HCT116 (cell line): ENCODE measurements at regions not wholly inside any gene's neighbourhood (a gene's known extent, or its start where the extent isn't known, plus 50 kb on each side); places are given as distances from the start of the nearest gene placed in this dataset.

Source experiments
- ATAC-seq: fragments of 200-7000 bp; cut with Tn5 transposase; 2 replicates; pipeline ENCODE4 v1.9.1; 2020; ENCODE audit warnings: mild to moderate bottlenecking, moderate library complexity
- BruUV-seq: library from RNA; stranded (reverse); fragments of 400-500 nt; replicated peaks from 2 replicates; lab custom pipeline; 2021; lab: Mats Ljungman, UMichigan
- CTCF ChIA-PET: fragments of 300-600 bp; sonication (Branson Sonifier 250); formaldehyde crosslinking; loops from one replicate; lab custom pipeline; 2021; ENCODE audit warnings: antibody characterized with exemption; lab: Charles Lee
- POLR2A ChIA-PET: fragments of 300-600, 350-600 bp; sonication (Branson Sonifier 250); formaldehyde crosslinking; loops from one replicate; lab custom pipeline; 2021; ENCODE audit warnings: antibody characterized with exemption; lab: Charles Lee
- RAD21 ChIA-PET, 2 experiments: fragments of 300-600 bp; sonication (Branson Sonifier 250); formaldehyde crosslinking; loops; one replicate each; lab custom pipeline; 2023; ENCODE audit warnings: low total read pairs in 2 of 2; ENCODE audit not compliant: uncharacterized antibody in 2 of 2, unreplicated experiment in 2 of 2, low non-redundant PET in 1 of 2; lab: Charles Lee
- DNase-seq: peaks from one replicate; pipeline ENCODE4 v3.0.0-alpha.2; 2010; ENCODE audit warnings: low read depth, low spot score
- H2AFZ ChIP-seq: fragments of 200-600 bp; shearing (Covaris generic), sonication (generic); 2 replicates; pipeline ENCODE4 v1.6.1; 2017; ENCODE audit warnings: low read depth, mixed run types, mixed read lengths, antibody characterized with exemption, low read length; ENCODE audit not compliant: poor library complexity, severe bottlenecking
- H3K27ac ChIP-seq: 2 replicates; pipeline ENCODE4 v1.5.1; 2012; ENCODE audit warnings: low read depth, low read length
- H3K27me3 ChIP-seq: fragments of 200-600 bp; sonication (generic); 2 replicates; pipeline ENCODE4 v1.6.1; 2016; ENCODE audit warnings: mixed run types, low read length, mixed read lengths; ENCODE audit not compliant: insufficient read depth
- H3K36me3 ChIP-seq, 2 experiments: fragments of 200-500 bp in 1 of 2; fragments of 200-600 bp in 1 of 2; sonication (Bioruptor generic) in 1 of 2; sonication (generic) in 1 of 2; 2 replicates each; pipeline versions ENCODE4 v1.5.1 to v1.6.1; 2014 to 2016; ENCODE audit warnings: low read length in 2 of 2, inconsistent platforms in 1 of 2, mixed read lengths in 1 of 2, mixed run types in 1 of 2; ENCODE audit not compliant: insufficient read depth in 2 of 2, control insufficient read depth in 1 of 2
- H3K4me1 ChIP-seq, 2 experiments: fragments of 200-600 bp in 1 of 2; sonication (generic) in 1 of 2; 2 replicates each; pipeline versions ENCODE4 v1.5.1 to v1.6.1; 2012 to 2017; ENCODE audit warnings: low read length in 2 of 2, inconsistent platforms in 1 of 2, mild to moderate bottlenecking in 1 of 2, mixed read lengths in 1 of 2, mixed run types in 1 of 2, moderate library complexity in 1 of 2; ENCODE audit not compliant: insufficient read depth in 2 of 2, control insufficient read depth in 1 of 2
- H3K4me2 ChIP-seq: fragments of 200-600 bp; sonication (generic); 2 replicates; pipeline ENCODE4 v1.6.1; 2017; ENCODE audit warnings: mixed run types, low read length, mixed read lengths
- H3K4me3 ChIP-seq, 2 experiments: fragments of 200-600 bp in 1 of 2; sonication (generic) in 1 of 2; replicated peaks in 1 of 2; 2 replicates each; pipeline ENCODE4 v1.5.1; 2011 to 2016; ENCODE audit warnings: low read length in 2 of 2, control low read depth in 1 of 2, low read depth in 1 of 2, mild to moderate bottlenecking in 1 of 2, mixed read lengths in 1 of 2, mixed run types in 1 of 2
- H3K79me2 ChIP-seq: fragments of 200-600 bp; sonication (generic); 2 replicates; pipeline ENCODE4 v1.6.1; 2017; ENCODE audit warnings: mild to moderate bottlenecking, mixed run types, low read length, moderate library complexity, mixed read lengths; ENCODE audit not compliant: insufficient read depth
- H3K9ac ChIP-seq: fragments of 200-600 bp; sonication (generic); 2 replicates; pipeline ENCODE4 v1.6.1; 2016; ENCODE audit warnings: low read length, mixed read lengths
- H3K9me2 ChIP-seq: fragments of 200-600 bp; sonication (generic), shearing (Covaris generic); 2 replicates; pipeline ENCODE4 v1.6.1; 2017; ENCODE audit warnings: mixed run types, mild to moderate bottlenecking, moderate library complexity; ENCODE audit not compliant: insufficient read depth
- H3K9me3 ChIP-seq, 2 experiments: fragments of 200-500 bp in 1 of 2; fragments of 200-600 bp in 1 of 2; sonication (Bioruptor generic) in 1 of 2; sonication (generic) in 1 of 2; 2 replicates each; pipeline ENCODE4 v1.6.1; 2014 to 2017; ENCODE audit warnings: low read length in 2 of 2, mixed read lengths in 2 of 2, inconsistent platforms in 1 of 2, low read depth in 1 of 2, mild to moderate bottlenecking in 1 of 2, mixed run types in 1 of 2, moderate library complexity in 1 of 2; ENCODE audit not compliant: control insufficient read depth in 1 of 2, insufficient read depth in 1 of 2
- H4K20me1 ChIP-seq: fragments of 200-600 bp; sonication (generic), shearing (Covaris generic); 2 replicates; pipeline ENCODE4 v1.6.1; 2017; ENCODE audit warnings: mixed run types, mild to moderate bottlenecking, moderate library complexity; ENCODE audit not compliant: insufficient read depth
- CBX3 ChIP-seq: IDR thresholded peaks from 2 replicates; pipeline ENCODE4 v1.6.1; 2012; ENCODE audit warnings: low read depth
- EGR1 ChIP-seq: IDR thresholded peaks from 2 replicates; pipeline ENCODE4 v1.6.1; 2012; ENCODE audit warnings: low read depth
- EZH2 ChIP-seq: fragments of 200-600 bp; sonication (generic); IDR thresholded peaks from 2 replicates; pipeline ENCODE4 v1.6.1; 2017; ENCODE audit warnings: antibody characterized with exemption, mixed run types
- EZH2phosphoT487 ChIP-seq: fragments of 200-600 bp; IDR thresholded peaks from 2 replicates; pipeline ENCODE4 v1.6.1; 2018; ENCODE audit warnings: antibody characterized with exemption, borderline replicate concordance
- JUND ChIP-seq: IDR thresholded peaks from 2 replicates; pipeline ENCODE4 v1.6.1; 2012
- POLR2A ChIP-seq: IDR thresholded peaks from 2 replicates; pipeline ENCODE4 v1.7.0; 2011; ENCODE audit warnings: borderline replicate concordance; ENCODE audit not compliant: insufficient read depth, insufficient read length; ENCODE audit errors: extremely low read depth
- POLR2AphosphoS5 ChIP-seq: IDR thresholded peaks from 2 replicates; pipeline ENCODE4 v1.6.1; 2011; ENCODE audit warnings: mild to moderate bottlenecking, low read depth, low read length, moderate library complexity
- RAD21 ChIP-seq: IDR thresholded peaks from 2 replicates; pipeline ENCODE4 v1.6.1; 2012; ENCODE audit warnings: low read depth, mild to moderate bottlenecking
- SIN3A ChIP-seq: IDR thresholded peaks from 2 replicates; pipeline ENCODE4 v1.6.1; 2012; ENCODE audit warnings: low read depth
- SRF ChIP-seq: IDR thresholded peaks from 2 replicates; pipeline ENCODE4 v1.6.1; 2012; ENCODE audit warnings: low read depth
- TCF7L2 ChIP-seq: IDR thresholded peaks from 2 replicates; pipeline ENCODE4 v1.7.0; 2011; ENCODE audit warnings: borderline replicate concordance, inconsistent platforms; ENCODE audit not compliant: insufficient read depth, insufficient read length; ENCODE audit errors: extremely low read depth
- YY1 ChIP-seq: IDR thresholded peaks from 2 replicates; pipeline ENCODE4 v1.6.1; 2011; ENCODE audit warnings: low read length, low read depth, moderate library complexity, mild to moderate bottlenecking; ENCODE audit not compliant: insufficient replicate concordance; ENCODE audit errors: extremely low read depth
- ZFX ChIP-seq: fragments of 450-650 bp; IDR thresholded peaks from 2 replicates; pipeline ENCODE4 v1.6.1; 2017
- ZNF274 ChIP-seq: fragments of 200-500 bp; sonication (Bioruptor generic); IDR thresholded peaks from 2 replicates; pipeline ENCODE4 v1.6.1; 2014; ENCODE audit warnings: mild to moderate bottlenecking, low read depth, low read length, inconsistent platforms
- intact Hi-C: fragments of 100-400 bp; cut with micrococcal nuclease; formaldehyde crosslinking; loops from 2 replicates; pipeline ENCODE4 v1.10.0; 2022
- TF ChIP-seq, protein P1 (sequence below): IDR thresholded peaks from 2 replicates; pipeline ENCODE4 v1.6.1; 2011; ENCODE audit warnings: mild to moderate bottlenecking, low read length, moderate library complexity; ENCODE audit not compliant: insufficient replicate concordance; ENCODE audit errors: extremely low read depth
- TF ChIP-seq, protein P2 (sequence below): IDR thresholded peaks from 2 replicates; pipeline ENCODE4 v1.6.1; 2012
- TF ChIP-seq, protein P3 (sequence below): IDR thresholded peaks from 2 replicates; pipeline ENCODE4 v1.6.1; 2012; ENCODE audit warnings: low read depth
- TF ChIP-seq, protein P4 (sequence below), 3 experiments: fragments of 200-600 bp in 1 of 3; sonication (generic) in 1 of 3; IDR thresholded peaks in 2 of 3; conservative IDR thresholded peaks in 1 of 3; 2 replicates each; pipeline ENCODE4 v1.5.1; 2012 to 2017; ENCODE audit warnings: low read depth in 2 of 3, low read length in 2 of 3, antibody characterized with exemption in 1 of 3, borderline replicate concordance in 1 of 3, control low read depth in 1 of 3, mild to moderate bottlenecking in 1 of 3, mixed read lengths in 1 of 3, mixed run types in 1 of 3, moderate library complexity in 1 of 3; ENCODE audit not compliant: insufficient read depth in 1 of 3

DNA sequence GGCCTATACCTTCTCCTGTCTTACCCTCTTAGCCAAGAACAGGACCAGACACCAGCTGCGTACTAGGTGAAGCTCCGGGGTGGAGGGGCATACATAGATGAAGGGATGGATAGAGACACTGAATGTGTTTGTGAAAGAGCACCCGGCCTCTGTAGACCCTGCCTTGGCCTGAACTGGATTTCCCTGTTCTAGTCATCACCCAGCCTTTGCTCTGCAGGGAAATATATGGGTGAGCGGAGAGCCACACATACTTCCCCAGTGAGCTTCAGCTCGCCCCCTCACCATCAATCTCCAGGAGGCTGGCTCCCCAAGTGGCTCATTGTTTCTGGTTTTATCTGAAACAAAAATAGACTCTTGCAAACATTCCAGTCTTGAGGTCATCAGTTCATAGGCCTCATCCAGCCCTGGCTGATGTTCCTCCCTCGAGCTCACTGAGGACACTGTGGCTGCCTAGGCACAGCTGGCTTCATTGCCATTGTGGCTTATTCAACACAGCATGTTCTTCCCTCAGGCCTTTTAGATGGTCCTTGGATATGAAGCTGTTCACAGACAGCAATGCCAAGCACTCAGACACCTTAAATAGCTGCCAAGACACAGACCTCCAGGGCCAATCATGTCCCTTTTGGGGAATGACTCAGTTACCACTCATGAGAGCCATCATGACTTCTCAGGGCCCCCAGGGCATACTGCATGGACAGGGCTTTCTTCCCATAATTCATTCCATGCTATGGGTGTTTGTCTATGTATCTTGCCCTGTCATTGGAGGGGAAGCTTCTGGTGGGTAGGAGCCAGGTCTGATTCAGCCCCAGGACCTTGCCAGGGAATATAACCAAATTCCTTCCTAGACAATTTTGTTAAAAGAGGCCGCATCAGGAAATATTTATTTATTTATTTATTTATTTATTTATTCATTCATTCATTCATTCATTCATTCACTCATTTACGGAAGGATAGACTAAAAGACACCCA is 82.4 kb downstream of the TTC32 start:
- ChIA-PET CTCF (no interaction called here), RAD21 (no interaction called here), POLR2A (no interaction called here)
- intact Hi-C loops, result no loop called here
- ATAC-seq, result peak; percentile 86
- DNase-seq, result peak; percentile 56
- Histone ChIP-seq H3K27me3 (0 out of 2 replicates have a peak, but pooled peaks cover 2% of the 10 kb centered on the region), H3K36me3 (no peaks in the 10 kb centered on the region), H4K20me1 (no peaks in the 10 kb centered on the region), H3K27ac (no peak overlapping the region), H3K4me2 (peak overlapping the region; percentile 58), H3K4me3 (0 out of 4 replicates have a peak overlapping the region, but pooled peaks of 1 of the 2 experiments have one; percentile 12), H2AFZ (peak overlapping the region; percentile 40), H3K4me1 (peaks cover 0 to 17% of the 10 kb centered on the region in 2 experiments), H3K79me2 (no peaks in the 10 kb centered on the region), H3K9ac (no peak overlapping the region), H3K9me3 (no peaks in the 10 kb centered on the region), H3K9me2 (no peaks in the 10 kb centered on the region)
- no TSS peak for BruUV-seq
- TF ChIP-seq SIN3A, result no peak; the same call in 1 of the 2 replicates
- TF ChIP-seq POLR2A, result no peak
- TF ChIP-seq, protein P1, sequence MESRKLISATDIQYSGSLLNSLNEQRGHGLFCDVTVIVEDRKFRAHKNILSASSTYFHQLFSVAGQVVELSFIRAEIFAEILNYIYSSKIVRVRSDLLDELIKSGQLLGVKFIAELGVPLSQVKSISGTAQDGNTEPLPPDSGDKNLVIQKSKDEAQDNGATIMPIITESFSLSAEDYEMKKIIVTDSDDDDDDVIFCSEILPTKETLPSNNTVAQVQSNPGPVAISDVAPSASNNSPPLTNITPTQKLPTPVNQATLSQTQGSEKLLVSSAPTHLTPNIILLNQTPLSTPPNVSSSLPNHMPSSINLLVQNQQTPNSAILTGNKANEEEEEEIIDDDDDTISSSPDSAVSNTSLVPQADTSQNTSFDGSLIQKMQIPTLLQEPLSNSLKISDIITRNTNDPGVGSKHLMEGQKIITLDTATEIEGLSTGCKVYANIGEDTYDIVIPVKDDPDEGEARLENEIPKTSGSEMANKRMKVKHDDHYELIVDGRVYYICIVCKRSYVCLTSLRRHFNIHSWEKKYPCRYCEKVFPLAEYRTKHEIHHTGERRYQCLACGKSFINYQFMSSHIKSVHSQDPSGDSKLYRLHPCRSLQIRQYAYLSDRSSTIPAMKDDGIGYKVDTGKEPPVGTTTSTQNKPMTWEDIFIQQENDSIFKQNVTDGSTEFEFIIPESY, result no peak
- no peak for TF ChIP-seq TCF7L2
- TF ChIP-seq JUND, result peak; percentile 42
- TF ChIP-seq, protein P2, sequence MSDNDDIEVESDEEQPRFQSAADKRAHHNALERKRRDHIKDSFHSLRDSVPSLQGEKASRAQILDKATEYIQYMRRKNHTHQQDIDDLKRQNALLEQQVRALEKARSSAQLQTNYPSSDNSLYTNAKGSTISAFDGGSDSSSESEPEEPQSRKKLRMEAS, result peak; percentile 28; the same call in 1 of the 2 replicates
- TF ChIP-seq YY1, result no peak
- TF ChIP-seq CBX3, result peak; percentile 22; the same call in 1 of the 2 replicates
- TF ChIP-seq EGR1, result no peak
- TF ChIP-seq SRF, result 0 out of 2 replicates have a peak, but pooled peaks have one; percentile 29
- no peak for TF ChIP-seq EZH2phosphoT487
- no peak for TF ChIP-seq ZFX
- TF ChIP-seq, protein P3, sequence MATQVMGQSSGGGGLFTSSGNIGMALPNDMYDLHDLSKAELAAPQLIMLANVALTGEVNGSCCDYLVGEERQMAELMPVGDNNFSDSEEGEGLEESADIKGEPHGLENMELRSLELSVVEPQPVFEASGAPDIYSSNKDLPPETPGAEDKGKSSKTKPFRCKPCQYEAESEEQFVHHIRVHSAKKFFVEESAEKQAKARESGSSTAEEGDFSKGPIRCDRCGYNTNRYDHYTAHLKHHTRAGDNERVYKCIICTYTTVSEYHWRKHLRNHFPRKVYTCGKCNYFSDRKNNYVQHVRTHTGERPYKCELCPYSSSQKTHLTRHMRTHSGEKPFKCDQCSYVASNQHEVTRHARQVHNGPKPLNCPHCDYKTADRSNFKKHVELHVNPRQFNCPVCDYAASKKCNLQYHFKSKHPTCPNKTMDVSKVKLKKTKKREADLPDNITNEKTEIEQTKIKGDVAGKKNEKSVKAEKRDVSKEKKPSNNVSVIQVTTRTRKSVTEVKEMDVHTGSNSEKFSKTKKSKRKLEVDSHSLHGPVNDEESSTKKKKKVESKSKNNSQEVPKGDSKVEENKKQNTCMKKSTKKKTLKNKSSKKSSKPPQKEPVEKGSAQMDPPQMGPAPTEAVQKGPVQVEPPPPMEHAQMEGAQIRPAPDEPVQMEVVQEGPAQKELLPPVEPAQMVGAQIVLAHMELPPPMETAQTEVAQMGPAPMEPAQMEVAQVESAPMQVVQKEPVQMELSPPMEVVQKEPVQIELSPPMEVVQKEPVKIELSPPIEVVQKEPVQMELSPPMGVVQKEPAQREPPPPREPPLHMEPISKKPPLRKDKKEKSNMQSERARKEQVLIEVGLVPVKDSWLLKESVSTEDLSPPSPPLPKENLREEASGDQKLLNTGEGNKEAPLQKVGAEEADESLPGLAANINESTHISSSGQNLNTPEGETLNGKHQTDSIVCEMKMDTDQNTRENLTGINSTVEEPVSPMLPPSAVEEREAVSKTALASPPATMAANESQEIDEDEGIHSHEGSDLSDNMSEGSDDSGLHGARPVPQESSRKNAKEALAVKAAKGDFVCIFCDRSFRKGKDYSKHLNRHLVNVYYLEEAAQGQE, result no peak
- TF ChIP-seq POLR2AphosphoS5, result no peak
- TF ChIP-seq, protein P4, sequence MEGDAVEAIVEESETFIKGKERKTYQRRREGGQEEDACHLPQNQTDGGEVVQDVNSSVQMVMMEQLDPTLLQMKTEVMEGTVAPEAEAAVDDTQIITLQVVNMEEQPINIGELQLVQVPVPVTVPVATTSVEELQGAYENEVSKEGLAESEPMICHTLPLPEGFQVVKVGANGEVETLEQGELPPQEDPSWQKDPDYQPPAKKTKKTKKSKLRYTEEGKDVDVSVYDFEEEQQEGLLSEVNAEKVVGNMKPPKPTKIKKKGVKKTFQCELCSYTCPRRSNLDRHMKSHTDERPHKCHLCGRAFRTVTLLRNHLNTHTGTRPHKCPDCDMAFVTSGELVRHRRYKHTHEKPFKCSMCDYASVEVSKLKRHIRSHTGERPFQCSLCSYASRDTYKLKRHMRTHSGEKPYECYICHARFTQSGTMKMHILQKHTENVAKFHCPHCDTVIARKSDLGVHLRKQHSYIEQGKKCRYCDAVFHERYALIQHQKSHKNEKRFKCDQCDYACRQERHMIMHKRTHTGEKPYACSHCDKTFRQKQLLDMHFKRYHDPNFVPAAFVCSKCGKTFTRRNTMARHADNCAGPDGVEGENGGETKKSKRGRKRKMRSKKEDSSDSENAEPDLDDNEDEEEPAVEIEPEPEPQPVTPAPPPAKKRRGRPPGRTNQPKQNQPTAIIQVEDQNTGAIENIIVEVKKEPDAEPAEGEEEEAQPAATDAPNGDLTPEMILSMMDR (IDR thresholded peaks at IDR 0.05 in 2 of 3, conservative IDR thresholded peaks at IDR 0.05 in 1 of 3; ENCODE audit: borderline replicate concordance in 1 of 3, insufficient read depth in 1 of 3, low read depth in 2 of 3, low read length in 2 of 3), result no peak
- TF ChIP-seq ZNF274, result no peak
- TF ChIP-seq EZH2, result no peak
- TF ChIP-seq RAD21, result no peak
